ENCODE measurements at regions not wholly inside any gene's neighbourhood (a gene's known extent, or its start where the extent isn't known, plus 50 kb on each side); places are given as distances from the start of the nearest gene placed in this dataset.

DNA sequence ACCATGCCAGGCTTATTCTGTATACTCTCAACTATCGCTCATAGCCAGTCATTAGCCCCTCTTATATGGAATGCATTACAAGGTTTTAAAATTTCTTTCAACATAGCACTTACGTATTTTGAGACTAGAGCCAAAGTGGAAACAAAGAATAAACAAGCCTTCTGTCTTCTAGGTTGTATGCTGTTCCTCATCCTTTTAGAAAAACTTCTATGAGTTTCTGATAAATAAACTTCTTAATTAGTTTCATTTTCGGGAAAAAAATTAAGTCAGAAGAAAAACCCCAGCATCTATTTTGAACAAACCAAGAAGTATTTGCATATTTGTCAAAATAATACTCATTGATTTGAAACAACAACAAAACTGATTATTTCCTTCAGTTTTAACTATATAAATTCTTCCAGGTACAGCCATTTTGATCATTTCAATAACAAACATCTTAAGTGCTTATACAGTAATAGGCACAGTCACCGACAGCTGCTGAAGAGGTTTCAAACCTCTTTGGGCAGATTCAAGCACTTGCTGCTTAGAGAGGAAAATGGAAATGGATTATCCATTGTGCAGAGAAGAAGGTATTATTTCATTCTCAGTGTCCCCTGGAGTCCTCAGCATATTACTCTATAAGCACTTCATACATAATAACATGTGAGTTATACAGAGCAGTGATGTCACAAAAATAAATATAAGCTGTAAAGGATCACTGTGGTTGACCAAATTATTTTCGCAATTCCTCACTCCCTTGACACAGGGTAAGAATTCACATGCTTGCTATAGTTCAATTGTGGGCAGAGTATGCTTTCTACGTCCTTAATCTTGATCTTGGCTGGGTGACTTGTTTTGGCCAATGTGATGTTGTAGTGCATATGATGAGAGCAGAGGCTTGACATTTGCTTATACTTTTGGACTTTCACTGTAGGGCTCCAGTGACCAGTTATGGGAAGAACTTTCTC lies 833.8 kb downstream of the TRIB2 start (continued):
- TF ChIP-seq BACH1 (IDR thresholded peaks at IDR 0.05; ENCODE audit: borderline replicate concordance) (no peak), CBX3 (IDR thresholded peaks at IDR 0.05; ENCODE audit: borderline replicate concordance, low read depth) (no peak), POLR2A (IDR thresholded peaks at IDR 0.05; ENCODE audit: low read depth, low read length) (no peak), RELA (IDR thresholded peaks at IDR 0.05; ENCODE audit: borderline replicate concordance, partially characterized antibody) (no peak), SREBF2 (IDR thresholded peaks at IDR 0.05; ENCODE audit: low read length) (no peak), STAT1 (conservative IDR thresholded peaks at IDR 0.05) (no peak), EGR1 (IDR thresholded peaks at IDR 0.05; ENCODE audit: borderline replicate concordance in 1 of 2, low read depth in 2 of 2, low read length in 2 of 2) (no peak)

DNA sequence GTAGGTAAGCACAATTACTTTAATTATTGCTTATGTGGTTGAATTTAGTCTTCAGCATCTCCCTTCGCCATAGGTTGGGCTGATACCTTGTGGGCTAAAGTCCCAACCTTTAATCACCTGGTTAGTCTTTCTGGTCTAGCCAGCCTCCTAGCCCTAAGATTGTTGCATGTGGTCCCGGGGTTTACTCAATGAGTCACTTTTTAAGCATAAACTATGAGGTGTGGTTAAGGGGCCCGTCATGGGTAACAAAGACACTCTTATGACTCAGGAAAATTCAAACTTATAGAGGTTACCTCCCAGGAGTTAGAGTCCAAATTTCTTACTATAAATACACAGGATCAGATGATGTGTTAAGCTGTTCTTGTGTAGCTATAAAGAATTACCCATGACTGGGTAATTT lies 841.6 kb downstream of the TRIB2 start:
- SMC1A ChIA-PET (ENCODE audit: uncharacterized antibody, unreplicated experiment): interaction anchor here (1.3 to 5.8 kb wide), 9 partner anchors 9 to 68 kb away, joined by 3 to 48 read pairs (median 7); no protein-coding TSS in a partner anchor
- 24% methylated on average over 3 of the region's 3 CpGs for WGBS (ENCODE audit: insufficient coverage, insufficient replicate concordance, low lambda C conversion rate, missing lambda C conversion rate)
- in situ Hi-C loops (cut with MboI) (no loop called here), intact Hi-C loops (cut with micrococcal nuclease; ENCODE audit: unreplicated experiment) (loop anchor here (5.0 kb wide), 1 partner anchor 36 kb away; no protein-coding TSS in a partner anchor)
- DNase-seq (ENCODE audit: low read depth, low spot score): no peak
- Histone ChIP-seq H3K27ac (ENCODE audit: control insufficient read depth, insufficient read depth) (no peak overlapping the region), H3K4me2 (ENCODE audit: control insufficient read depth, insufficient read depth) (no peak overlapping the region; the same call in 1 of the 2 replicates), H3K36me3 (ENCODE audit: control insufficient read depth in 2 of 2, insufficient read depth in 2 of 2, low read length in 1 of 2) (no peaks in the 10 kb centered on the region), H3K9me3 (replicated peaks; ENCODE audit: control insufficient read depth, insufficient read depth, low read length) (no peaks in the 10 kb centered on the region; the same call in 2 of the 3 replicates), H4K20me1 (ENCODE audit: control insufficient read depth, insufficient read depth) (no peaks in the 10 kb centered on the region), H3K4me1 (ENCODE audit: control insufficient read depth, insufficient read depth, low read length) (no peaks in the 10 kb centered on the region), H3K79me2 (ENCODE audit: control insufficient read depth, insufficient read depth, low read length) (no peaks in the 10 kb centered on the region), H3K27me3 (replicated peaks in 1 of 2; ENCODE audit: control insufficient read depth in 2 of 2, insufficient read depth in 2 of 2, low read length in 1 of 2) (no peaks in the 10 kb centered on the region), H3K9ac (ENCODE audit: control insufficient read depth, insufficient read depth, low read length) (no peak overlapping the region), H3K4me3 (no peak overlapping the region), H2AFZ (ENCODE audit: control insufficient read depth, low read depth, low read length) (peak overlapping the region; percentile 19)
- RAD21 ChIA-PET (ENCODE audit: unreplicated experiment): interaction anchor here (0.7 to 3.8 kb wide), 5 partner anchors 9 to 108 kb away, joined by 3 to 33 read pairs (median 4); no protein-coding TSS in a partner anchor
- no TSS peak for BruUV-seq (replicated peaks)
- FAIRE-seq: no peak
- ATAC-seq: peak; percentile 92
- POLR2A ChIA-PET: no interaction called here
- CTCF ChIA-PET: interaction anchor here (1.4 to 1.7 kb wide), 2 partner anchors 10 to 29 kb away, joined by 3 read pairs; no protein-coding TSS in a partner anchor
- TF ChIP-seq RB1 (IDR thresholded peaks at IDR 0.05; ENCODE audit: borderline replicate concordance) (no peak), IKZF1 (conservative IDR thresholded peaks at IDR 0.05) (peak; percentile 37), RFX5 (IDR thresholded peaks at IDR 0.05; ENCODE audit: low read depth, low read length) (no peak), NFXL1 (IDR thresholded peaks at IDR 0.05; ENCODE audit: borderline replicate concordance) (no peak), RAD51 (IDR thresholded peaks at IDR 0.05) (peak; percentile 30), JUNB (IDR thresholded peaks at IDR 0.05) (peak; percentile 73), PAX8 (IDR thresholded peaks at IDR 0.05) (no peak), EED (IDR thresholded peaks at IDR 0.05; ENCODE audit: low read depth) (no peak), SMARCA5 (IDR thresholded peaks at IDR 0.05) (no peak), YY1 (IDR thresholded peaks at IDR 0.05; ENCODE audit: low read depth, low read length) (no peak), POLR2A (IDR thresholded peaks at IDR 0.05; ENCODE audit: low read depth, low read length) (no peak), PAX5 (IDR thresholded peaks at IDR 0.05; ENCODE audit: borderline replicate concordance, low read depth, low read length) (no peak), MEF2A (IDR thresholded peaks at IDR 0.05; ENCODE audit: insufficient read depth, low read depth, low read length) (0 out of 2 replicates have a peak, but pooled peaks have one; percentile 34)
- TF ChIP-seq, protein P1, sequence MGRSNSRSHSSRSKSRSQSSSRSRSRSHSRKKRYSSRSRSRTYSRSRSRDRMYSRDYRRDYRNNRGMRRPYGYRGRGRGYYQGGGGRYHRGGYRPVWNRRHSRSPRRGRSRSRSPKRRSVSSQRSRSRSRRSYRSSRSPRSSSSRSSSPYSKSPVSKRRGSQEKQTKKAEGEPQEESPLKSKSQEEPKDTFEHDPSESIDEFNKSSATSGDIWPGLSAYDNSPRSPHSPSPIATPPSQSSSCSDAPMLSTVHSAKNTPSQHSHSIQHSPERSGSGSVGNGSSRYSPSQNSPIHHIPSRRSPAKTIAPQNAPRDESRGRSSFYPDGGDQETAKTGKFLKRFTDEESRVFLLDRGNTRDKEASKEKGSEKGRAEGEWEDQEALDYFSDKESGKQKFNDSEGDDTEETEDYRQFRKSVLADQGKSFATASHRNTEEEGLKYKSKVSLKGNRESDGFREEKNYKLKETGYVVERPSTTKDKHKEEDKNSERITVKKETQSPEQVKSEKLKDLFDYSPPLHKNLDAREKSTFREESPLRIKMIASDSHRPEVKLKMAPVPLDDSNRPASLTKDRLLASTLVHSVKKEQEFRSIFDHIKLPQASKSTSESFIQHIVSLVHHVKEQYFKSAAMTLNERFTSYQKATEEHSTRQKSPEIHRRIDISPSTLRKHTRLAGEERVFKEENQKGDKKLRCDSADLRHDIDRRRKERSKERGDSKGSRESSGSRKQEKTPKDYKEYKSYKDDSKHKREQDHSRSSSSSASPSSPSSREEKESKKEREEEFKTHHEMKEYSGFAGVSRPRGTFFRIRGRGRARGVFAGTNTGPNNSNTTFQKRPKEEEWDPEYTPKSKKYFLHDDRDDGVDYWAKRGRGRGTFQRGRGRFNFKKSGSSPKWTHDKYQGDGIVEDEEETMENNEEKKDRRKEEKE (IDR thresholded peaks at IDR 0.05): no peak
- TF ChIP-seq, protein P2, sequence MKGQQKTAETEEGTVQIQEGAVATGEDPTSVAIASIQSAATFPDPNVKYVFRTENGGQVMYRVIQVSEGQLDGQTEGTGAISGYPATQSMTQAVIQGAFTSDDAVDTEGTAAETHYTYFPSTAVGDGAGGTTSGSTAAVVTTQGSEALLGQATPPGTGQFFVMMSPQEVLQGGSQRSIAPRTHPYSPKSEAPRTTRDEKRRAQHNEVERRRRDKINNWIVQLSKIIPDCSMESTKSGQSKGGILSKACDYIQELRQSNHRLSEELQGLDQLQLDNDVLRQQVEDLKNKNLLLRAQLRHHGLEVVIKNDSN (IDR thresholded peaks at IDR 0.05; ENCODE audit: borderline replicate concordance, extremely low read length, insufficient read depth, low read depth, low read length): no peak
